Suprapubic skin (tissue), 4 donors: ENCODE measurements at regions not wholly inside any gene's neighbourhood (a gene's known extent, or its start where the extent isn't known, plus 50 kb on each side); places are given as distances from the start of the nearest gene placed in this dataset.

Experiments used
- DNase-seq, 2 donors: peaks; one replicate each; pipeline ENCODE4 v3.0.0-alpha.2; 2019; ENCODE audit warnings: low spot score in 2 of 2
- H3K27ac ChIP-seq: fragments of 200-600 bp; sonication (generic); one replicate; pipeline ENCODE4 v1.5.1; 2019
- H3K27me3 ChIP-seq: fragments of 200-600 bp; sonication (generic); one replicate; pipeline ENCODE4 v1.5.1; 2019
- H3K36me3 ChIP-seq: fragments of 200-600 bp; sonication (generic); one replicate; pipeline ENCODE4 v1.5.1; 2019
- H3K4me1 ChIP-seq: fragments of 200-600 bp; sonication (generic); one replicate; pipeline ENCODE4 v1.5.1; 2019
- H3K4me3 ChIP-seq: fragments of 200-600 bp; sonication (generic); one replicate; pipeline ENCODE4 v1.5.1; 2019; ENCODE audit warnings: mild to moderate bottlenecking
- H3K9me3 ChIP-seq: fragments of 200-600 bp; sonication (generic); one replicate; pipeline ENCODE4 v1.5.1; 2019
- EP300 ChIP-seq: sonication (generic); formaldehyde crosslinking; IDR thresholded peaks from one replicate; pipeline ENCODE4 v1.6.1; 2017; ENCODE audit warnings: antibody characterized with exemption
- POLR2A ChIP-seq, 2 donors: fragments of 450-650 bp; IDR thresholded peaks; one replicate each; pipeline ENCODE4 v1.6.1; 2017; ENCODE audit warnings: antibody characterized with exemption in 2 of 2, mild to moderate bottlenecking in 2 of 2, moderate library complexity in 2 of 2
- POLR2AphosphoS5 ChIP-seq, 3 donors: sonication (generic); formaldehyde crosslinking; IDR thresholded peaks; one replicate each; pipeline ENCODE4 v1.6.1; 2017; ENCODE audit warnings: antibody characterized with exemption in 3 of 3
- WGBS: methylation state at CpG from one replicate; pipeline ENCODE4 v1.1.5; 2018; 5-methylcytosine and 5-hydroxymethylcytosine counted together
- TF ChIP-seq, protein P1 (sequence below), 2 donors: fragments of 200-600 bp in 1 of 2; fragments of 450-650 bp in 1 of 2; sonication (generic) in 1 of 2; IDR thresholded peaks; one replicate each; pipeline ENCODE4 v1.5.1; 2016 to 2019; ENCODE audit warnings: antibody characterized with exemption in 2 of 2, mild to moderate bottlenecking in 1 of 2, moderate library complexity in 1 of 2

DNA sequence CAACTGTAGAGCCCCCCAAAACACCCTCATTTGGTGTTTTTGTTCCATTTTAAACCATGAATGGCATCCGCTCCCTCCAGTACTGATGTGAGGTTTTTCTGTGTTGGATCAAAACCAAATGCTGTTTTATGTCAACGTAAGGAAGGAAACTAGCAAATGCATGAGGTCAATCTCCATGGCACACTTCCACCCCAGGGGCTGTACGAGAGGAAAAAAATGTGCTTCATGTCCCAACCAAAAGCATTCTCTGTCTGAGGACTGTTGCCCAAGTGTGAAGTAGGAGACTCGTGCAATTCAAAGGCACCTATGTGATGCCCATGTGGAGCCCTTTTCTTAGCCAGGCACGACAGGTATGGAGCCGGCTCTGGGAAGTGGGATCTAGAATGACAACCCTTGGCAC, 180.3 kb upstream of the MKI67 start:
- H3K36me3 ChIP-seq = no peaks in the 10 kb centered on the region

DNA sequence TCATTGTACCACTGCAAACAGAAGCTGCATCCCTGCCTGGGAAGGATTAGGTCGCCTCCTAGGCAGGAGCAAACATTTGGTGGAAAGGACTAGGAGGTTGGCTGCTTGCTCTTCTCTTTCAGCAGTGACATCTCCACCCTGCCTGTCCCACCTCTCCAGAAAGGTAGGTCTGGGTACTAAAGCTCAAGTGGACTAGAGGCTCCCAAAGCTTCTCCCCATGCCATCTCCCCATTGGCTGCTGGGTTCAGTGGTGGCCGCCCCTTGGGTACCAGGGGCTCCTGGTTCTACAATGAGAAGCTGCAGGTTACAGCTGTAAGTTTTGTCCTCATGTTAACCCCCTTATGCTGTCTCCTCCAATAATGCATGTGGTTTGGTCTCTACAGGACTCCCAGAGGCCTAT, 180.7 kb upstream of the MKI67 start:
- no peak overlapping the region for H3K27ac ChIP-seq

More for the DNA sequence above, 180.3 kb upstream of the MKI67 start:
- Histone ChIP-seq H3K4me3 (no peak overlapping the region), H3K27me3 (peaks cover 15% of the 10 kb centered on the region), H3K9me3 (no peaks in the 10 kb centered on the region), H3K4me1 (no peaks in the 10 kb centered on the region), H3K27ac (no peak overlapping the region)
- TF ChIP-seq, protein P1, sequence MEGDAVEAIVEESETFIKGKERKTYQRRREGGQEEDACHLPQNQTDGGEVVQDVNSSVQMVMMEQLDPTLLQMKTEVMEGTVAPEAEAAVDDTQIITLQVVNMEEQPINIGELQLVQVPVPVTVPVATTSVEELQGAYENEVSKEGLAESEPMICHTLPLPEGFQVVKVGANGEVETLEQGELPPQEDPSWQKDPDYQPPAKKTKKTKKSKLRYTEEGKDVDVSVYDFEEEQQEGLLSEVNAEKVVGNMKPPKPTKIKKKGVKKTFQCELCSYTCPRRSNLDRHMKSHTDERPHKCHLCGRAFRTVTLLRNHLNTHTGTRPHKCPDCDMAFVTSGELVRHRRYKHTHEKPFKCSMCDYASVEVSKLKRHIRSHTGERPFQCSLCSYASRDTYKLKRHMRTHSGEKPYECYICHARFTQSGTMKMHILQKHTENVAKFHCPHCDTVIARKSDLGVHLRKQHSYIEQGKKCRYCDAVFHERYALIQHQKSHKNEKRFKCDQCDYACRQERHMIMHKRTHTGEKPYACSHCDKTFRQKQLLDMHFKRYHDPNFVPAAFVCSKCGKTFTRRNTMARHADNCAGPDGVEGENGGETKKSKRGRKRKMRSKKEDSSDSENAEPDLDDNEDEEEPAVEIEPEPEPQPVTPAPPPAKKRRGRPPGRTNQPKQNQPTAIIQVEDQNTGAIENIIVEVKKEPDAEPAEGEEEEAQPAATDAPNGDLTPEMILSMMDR (IDR thresholded peaks at IDR 0.05) = no peak
- TF ChIP-seq POLR2A (IDR thresholded peaks at IDR 0.05) (no peak), POLR2AphosphoS5 (IDR thresholded peaks at IDR 0.05) (no peak), EP300 (no peak)
- no peak for DNase-seq
- 36% methylated on average over 4 of the region's 6 CpGs for WGBS

DNA sequence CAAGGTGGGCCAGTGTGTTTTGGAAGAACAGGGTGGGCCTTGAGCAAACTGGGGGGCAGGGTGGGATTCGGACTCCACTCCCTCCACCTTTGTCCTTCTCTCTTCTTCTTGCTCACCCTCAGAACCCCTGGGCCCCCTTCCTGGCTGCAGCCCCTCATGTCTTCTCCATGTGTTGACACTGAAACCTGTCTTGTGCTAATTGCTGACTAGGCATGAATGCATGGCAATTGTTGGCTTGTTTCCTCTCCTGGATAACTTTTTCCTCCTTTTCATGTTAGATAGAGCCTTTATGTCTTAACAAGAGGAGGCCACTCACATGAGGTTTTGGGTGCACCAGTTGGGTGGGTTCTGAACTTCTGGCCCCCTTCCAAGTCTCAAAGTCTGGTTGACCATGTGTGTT, 181.6 kb upstream of the MKI67 start:
- no peaks in the 10 kb centered on the region for H3K9me3 ChIP-seq
- no peak overlapping the region for H3K27ac ChIP-seq
- TF ChIP-seq EP300 = no peak
- TF ChIP-seq POLR2A (IDR thresholded peaks at IDR 0.05) = no peak
- no peak for TF ChIP-seq POLR2AphosphoS5 (IDR thresholded peaks at IDR 0.05)
- TF ChIP-seq, protein P1 (IDR thresholded peaks at IDR 0.05) = no peak
- no peaks in the 10 kb centered on the region for H3K36me3 ChIP-seq
- DNase-seq = no peak
- H3K4me3 ChIP-seq = no peak overlapping the region
- WGBS = 86% methylated on average over 1 of the region's 1 CpG
- no peaks in the 10 kb centered on the region for H3K4me1 ChIP-seq
- peaks cover 15% of the 10 kb centered on the region for H3K27me3 ChIP-seq

More for the DNA sequence above, 180.7 kb upstream of the MKI67 start:
- peaks cover 15% of the 10 kb centered on the region for H3K27me3 ChIP-seq
- no peaks in the 10 kb centered on the region for H3K36me3 ChIP-seq
- DNase-seq = no peak
- TF ChIP-seq POLR2A (IDR thresholded peaks at IDR 0.05) (no peak), POLR2AphosphoS5 (IDR thresholded peaks at IDR 0.05) (no peak), EP300 (no peak)
- TF ChIP-seq, protein P1 (IDR thresholded peaks at IDR 0.05) = no peak
- no peaks in the 10 kb centered on the region for H3K4me1 ChIP-seq
- WGBS = 78% methylated on average over 2 of the region's 2 CpGs
- H3K9me3 ChIP-seq = no peaks in the 10 kb centered on the region
- no peak overlapping the region for H3K4me3 ChIP-seq

DNA sequence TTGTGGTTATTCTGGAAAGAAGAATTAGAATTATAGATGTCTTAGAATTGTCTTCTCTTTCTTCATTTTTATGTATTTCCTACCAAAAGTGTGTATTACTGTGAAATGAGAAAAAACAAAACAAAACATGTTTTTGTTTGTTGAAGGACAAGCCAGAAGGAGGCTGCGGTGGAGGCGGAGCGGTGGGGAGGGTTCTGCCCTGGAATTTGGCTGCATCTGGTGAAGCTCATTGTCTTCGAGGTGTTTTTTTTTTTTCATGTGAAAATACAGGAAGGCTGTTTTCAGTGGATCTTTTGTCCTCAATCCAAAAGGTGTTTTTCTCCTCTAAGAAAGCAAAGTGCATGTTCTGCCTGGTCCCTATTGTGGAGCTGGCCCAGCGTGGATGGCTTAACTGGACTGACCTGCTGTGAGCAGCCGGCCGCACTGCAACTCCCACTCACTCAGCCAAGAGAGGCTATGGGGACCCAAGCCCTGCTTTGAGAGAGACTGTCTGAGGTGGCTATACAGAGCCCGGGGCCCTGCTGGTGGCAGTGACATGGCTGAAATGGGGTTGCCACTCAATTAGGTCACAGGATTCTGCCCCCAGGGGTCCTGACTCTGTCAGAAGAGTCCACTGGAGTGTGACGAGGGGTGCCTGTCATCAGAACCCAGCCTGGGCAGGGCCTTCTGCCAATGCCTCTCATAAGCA, 184.9 kb upstream of the MKI67 start:
- H3K27ac ChIP-seq = no peak overlapping the region
- H3K4me1 ChIP-seq = no peaks in the 10 kb centered on the region
- no peak overlapping the region for H3K4me3 ChIP-seq
- TF ChIP-seq, protein P1 (IDR thresholded peaks at IDR 0.05) = no peak
- TF ChIP-seq POLR2A (IDR thresholded peaks at IDR 0.05) (no peak), POLR2AphosphoS5 (IDR thresholded peaks at IDR 0.05) (no peak), EP300 (no peak)
- DNase-seq = no peak
- peaks cover 20% of the 10 kb centered on the region for H3K27me3 ChIP-seq
- no peaks in the 10 kb centered on the region for H3K36me3 ChIP-seq
- H3K9me3 ChIP-seq = no peaks in the 10 kb centered on the region
- 72% methylated on average over 7 of the region's 9 CpGs for WGBS

DNA sequence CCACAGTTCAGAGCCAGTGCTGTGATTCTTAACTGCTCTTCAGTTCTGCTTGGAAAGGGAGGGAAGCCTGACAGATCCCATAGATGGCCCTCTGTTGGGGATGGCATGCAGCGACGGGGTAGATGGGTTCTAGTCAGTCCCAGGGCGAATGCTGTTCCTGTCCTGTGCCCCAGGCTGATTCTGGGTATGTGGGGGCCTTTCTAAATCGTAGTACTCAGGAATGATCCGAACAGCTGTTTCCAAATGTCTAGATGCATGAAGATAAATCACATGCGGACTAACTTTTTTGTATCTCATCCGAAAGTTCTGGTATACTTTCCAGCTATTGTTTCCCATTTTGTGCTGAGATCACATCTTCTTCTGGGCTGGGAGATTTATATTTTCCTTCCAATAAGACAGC, 186.0 kb upstream of the MKI67 start:
- H3K4me1 ChIP-seq = no peaks in the 10 kb centered on the region
- no peaks in the 10 kb centered on the region for H3K9me3 ChIP-seq
- H3K4me3 ChIP-seq = no peak overlapping the region
- no peak for DNase-seq
- H3K27ac ChIP-seq = no peak overlapping the region
- TF ChIP-seq POLR2A (IDR thresholded peaks at IDR 0.05) (no peak), POLR2AphosphoS5 (IDR thresholded peaks at IDR 0.05) (no peak), EP300 (no peak)
- TF ChIP-seq, protein P1 (IDR thresholded peaks at IDR 0.05) = no peak
- H3K36me3 ChIP-seq = no peaks in the 10 kb centered on the region
- WGBS = 89% methylated on average over 7 of the region's 7 CpGs
- peaks cover 13% of the 10 kb centered on the region for H3K27me3 ChIP-seq
